Prostate gland (tissue), 2 donors: ENCODE measurements at regions not wholly inside any gene's neighbourhood (a gene's known extent, or its start where the extent isn't known, plus 50 kb on each side); places are given as distances from the start of the nearest gene placed in this dataset.

Source experiments
- POLR2A ChIP-seq: fragments of 450-650 bp; IDR thresholded peaks from one replicate; pipeline ENCODE4 v1.6.1; 2016; ENCODE audit warnings: antibody characterized with exemption, mild to moderate bottlenecking
- POLR2AphosphoS5 ChIP-seq: sonication (generic); formaldehyde crosslinking; IDR thresholded peaks from one replicate; pipeline ENCODE4 v1.6.1; 2017; ENCODE audit warnings: antibody characterized with exemption
- TF ChIP-seq, protein P1 (sequence below), 4 experiments: fragments of 200-600 bp in 2 of 4; fragments of 450-650 bp in 2 of 4; sonication (generic) in 2 of 4; IDR thresholded peaks; 1 replicate in 3 of 4; 2 replicates in 1 of 4; pipeline ENCODE4 v1.5.1; 2016 to 2019; ENCODE audit warnings: antibody characterized with exemption in 4 of 4, mild to moderate bottlenecking in 2 of 4, moderate library complexity in 2 of 4

DNA sequence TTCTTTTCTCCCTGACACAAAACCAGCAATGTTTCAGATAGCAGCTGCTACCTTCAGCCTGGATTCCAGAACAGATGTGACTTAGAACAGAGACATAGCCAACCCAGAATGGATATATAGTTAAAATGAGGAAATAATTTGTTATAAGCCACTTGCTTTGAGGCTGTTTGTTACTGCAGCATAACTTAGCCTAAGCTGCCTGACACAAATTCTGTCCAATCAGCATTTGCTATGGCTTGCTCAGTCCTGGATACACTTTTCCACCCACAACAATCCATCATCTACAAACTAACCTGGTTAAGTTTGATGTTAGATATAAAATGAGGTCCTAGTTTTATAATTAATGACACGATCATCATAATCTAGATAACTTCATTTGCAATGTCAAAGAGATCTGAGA is 480.4 kb downstream of the NR4A2 start:
- TF ChIP-seq, protein P1, sequence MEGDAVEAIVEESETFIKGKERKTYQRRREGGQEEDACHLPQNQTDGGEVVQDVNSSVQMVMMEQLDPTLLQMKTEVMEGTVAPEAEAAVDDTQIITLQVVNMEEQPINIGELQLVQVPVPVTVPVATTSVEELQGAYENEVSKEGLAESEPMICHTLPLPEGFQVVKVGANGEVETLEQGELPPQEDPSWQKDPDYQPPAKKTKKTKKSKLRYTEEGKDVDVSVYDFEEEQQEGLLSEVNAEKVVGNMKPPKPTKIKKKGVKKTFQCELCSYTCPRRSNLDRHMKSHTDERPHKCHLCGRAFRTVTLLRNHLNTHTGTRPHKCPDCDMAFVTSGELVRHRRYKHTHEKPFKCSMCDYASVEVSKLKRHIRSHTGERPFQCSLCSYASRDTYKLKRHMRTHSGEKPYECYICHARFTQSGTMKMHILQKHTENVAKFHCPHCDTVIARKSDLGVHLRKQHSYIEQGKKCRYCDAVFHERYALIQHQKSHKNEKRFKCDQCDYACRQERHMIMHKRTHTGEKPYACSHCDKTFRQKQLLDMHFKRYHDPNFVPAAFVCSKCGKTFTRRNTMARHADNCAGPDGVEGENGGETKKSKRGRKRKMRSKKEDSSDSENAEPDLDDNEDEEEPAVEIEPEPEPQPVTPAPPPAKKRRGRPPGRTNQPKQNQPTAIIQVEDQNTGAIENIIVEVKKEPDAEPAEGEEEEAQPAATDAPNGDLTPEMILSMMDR (IDR thresholded peaks at IDR 0.05) = no peak
- TF ChIP-seq POLR2A (no peak), POLR2AphosphoS5 (no peak)
